ENCODE measurements at regions not wholly inside any gene's neighbourhood (a gene's known extent, or its start where the extent isn't known, plus 50 kb on each side); places are given as distances from the start of the nearest gene placed in this dataset.

DNA sequence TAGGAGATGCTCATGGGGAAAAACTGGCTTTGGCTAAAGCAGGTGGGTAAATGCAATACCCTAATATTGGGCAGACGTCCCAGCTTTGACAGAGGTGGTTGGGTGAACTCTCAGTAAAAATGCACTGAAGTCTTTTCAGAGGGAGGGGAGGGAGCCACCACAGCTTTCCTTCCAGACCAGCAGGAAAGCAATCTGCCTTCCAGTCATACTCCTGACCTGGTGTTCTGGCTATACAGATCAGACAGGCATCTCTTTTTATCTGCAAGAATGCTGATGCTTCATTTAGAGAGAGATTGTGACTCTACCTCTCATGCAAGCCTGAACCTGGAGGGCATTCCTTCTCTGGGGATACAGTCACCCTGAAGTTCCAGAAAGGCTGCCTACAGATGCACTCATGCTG lies 52.6 kb upstream of the ICA1 start:
- TF ChIP-seq, protein P1, sequence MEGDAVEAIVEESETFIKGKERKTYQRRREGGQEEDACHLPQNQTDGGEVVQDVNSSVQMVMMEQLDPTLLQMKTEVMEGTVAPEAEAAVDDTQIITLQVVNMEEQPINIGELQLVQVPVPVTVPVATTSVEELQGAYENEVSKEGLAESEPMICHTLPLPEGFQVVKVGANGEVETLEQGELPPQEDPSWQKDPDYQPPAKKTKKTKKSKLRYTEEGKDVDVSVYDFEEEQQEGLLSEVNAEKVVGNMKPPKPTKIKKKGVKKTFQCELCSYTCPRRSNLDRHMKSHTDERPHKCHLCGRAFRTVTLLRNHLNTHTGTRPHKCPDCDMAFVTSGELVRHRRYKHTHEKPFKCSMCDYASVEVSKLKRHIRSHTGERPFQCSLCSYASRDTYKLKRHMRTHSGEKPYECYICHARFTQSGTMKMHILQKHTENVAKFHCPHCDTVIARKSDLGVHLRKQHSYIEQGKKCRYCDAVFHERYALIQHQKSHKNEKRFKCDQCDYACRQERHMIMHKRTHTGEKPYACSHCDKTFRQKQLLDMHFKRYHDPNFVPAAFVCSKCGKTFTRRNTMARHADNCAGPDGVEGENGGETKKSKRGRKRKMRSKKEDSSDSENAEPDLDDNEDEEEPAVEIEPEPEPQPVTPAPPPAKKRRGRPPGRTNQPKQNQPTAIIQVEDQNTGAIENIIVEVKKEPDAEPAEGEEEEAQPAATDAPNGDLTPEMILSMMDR (IDR thresholded peaks at IDR 0.05; ENCODE audit: insufficient read depth, low read length, poor library complexity, severe bottlenecking): no peak
- DNase-seq (ENCODE audit: low read depth): no peak
- no peak overlapping the region for H3K4me3 ChIP-seq (ENCODE audit: low read depth, low read length)

GRCh38 chr7:8319115-8319514 lies 57.1 kb upstream of the ICA1 start:
- no peak for DNase-seq (ENCODE audit: low read depth)
- no peaks in the 10 kb centered on the region for H3K36me3 ChIP-seq (ENCODE audit: control insufficient read depth, insufficient read depth, low read length)
- TF ChIP-seq, protein P1 (IDR thresholded peaks at IDR 0.05; ENCODE audit: insufficient read depth, low read length, poor library complexity, severe bottlenecking): no peak
- H3K4me3 ChIP-seq (ENCODE audit: low read depth, low read length): no peak overlapping the region
- H3K27me3 ChIP-seq (ENCODE audit: control insufficient read depth, insufficient read depth, low read length): peaks cover 2% of the 10 kb centered on the region

More for the DNA sequence above, 52.6 kb upstream of the ICA1 start:
- no peaks in the 10 kb centered on the region for H3K36me3 ChIP-seq (ENCODE audit: control insufficient read depth, insufficient read depth, low read length)
- H3K27me3 ChIP-seq (ENCODE audit: control insufficient read depth, insufficient read depth, low read length): peaks cover 2% of the 10 kb centered on the region

- H3K27me3 ChIP-seq (ENCODE audit: control insufficient read depth, insufficient read depth, low read length): peaks cover 2% of the 10 kb centered on the region
- TF ChIP-seq, protein P1 (IDR thresholded peaks at IDR 0.05; ENCODE audit: insufficient read depth, low read length, poor library complexity, severe bottlenecking): no peak
- no peaks in the 10 kb centered on the region for H3K36me3 ChIP-seq (ENCODE audit: control insufficient read depth, insufficient read depth, low read length)
- no peak for DNase-seq (ENCODE audit: low read depth)
- no peak overlapping the region for H3K4me3 ChIP-seq (ENCODE audit: low read depth, low read length)
Measured at GRCh38 chr7:8320174-8320573, 58.2 kb upstream of the ICA1 start.

- TF ChIP-seq, protein P1 (IDR thresholded peaks at IDR 0.05; ENCODE audit: insufficient read depth, low read length, poor library complexity, severe bottlenecking): no peak
- no peaks in the 10 kb centered on the region for H3K27me3 ChIP-seq (ENCODE audit: control insufficient read depth, insufficient read depth, low read length)
- H3K36me3 ChIP-seq (ENCODE audit: control insufficient read depth, insufficient read depth, low read length): no peaks in the 10 kb centered on the region
- no peak overlapping the region for H3K4me3 ChIP-seq (ENCODE audit: low read depth, low read length)
- no peak for DNase-seq (ENCODE audit: low read depth)
Measured at GRCh38 chr7:8321312-8321711, 59.3 kb upstream of the ICA1 start.

DNA sequence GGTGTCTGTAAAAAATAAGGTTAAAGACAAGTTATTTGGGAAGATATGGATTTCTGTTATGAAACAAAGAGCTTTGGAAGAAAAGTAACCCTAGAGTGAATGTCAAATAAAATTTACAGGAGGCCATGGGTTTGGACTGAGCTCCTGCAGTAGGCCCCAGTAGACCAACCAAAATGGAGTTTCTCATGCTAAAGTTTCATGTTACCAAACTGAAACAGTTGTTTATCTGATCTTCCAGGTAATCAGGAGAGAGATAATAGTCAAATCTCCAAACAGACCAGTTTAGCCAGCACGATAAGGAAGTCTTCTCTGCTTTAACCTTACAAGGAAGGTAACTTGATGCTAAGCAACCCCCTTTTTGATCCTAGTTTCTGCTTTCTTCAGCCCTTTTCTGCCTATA lies 60.7 kb upstream of the ICA1 start:
- TF ChIP-seq, protein P1 (IDR thresholded peaks at IDR 0.05; ENCODE audit: insufficient read depth, low read length, poor library complexity, severe bottlenecking): no peak
- DNase-seq (ENCODE audit: low read depth): no peak
- no peaks in the 10 kb centered on the region for H3K36me3 ChIP-seq (ENCODE audit: control insufficient read depth, insufficient read depth, low read length)
- no peaks in the 10 kb centered on the region for H3K27me3 ChIP-seq (ENCODE audit: control insufficient read depth, insufficient read depth, low read length)
- H3K4me3 ChIP-seq (ENCODE audit: low read depth, low read length): no peak overlapping the region

DNA sequence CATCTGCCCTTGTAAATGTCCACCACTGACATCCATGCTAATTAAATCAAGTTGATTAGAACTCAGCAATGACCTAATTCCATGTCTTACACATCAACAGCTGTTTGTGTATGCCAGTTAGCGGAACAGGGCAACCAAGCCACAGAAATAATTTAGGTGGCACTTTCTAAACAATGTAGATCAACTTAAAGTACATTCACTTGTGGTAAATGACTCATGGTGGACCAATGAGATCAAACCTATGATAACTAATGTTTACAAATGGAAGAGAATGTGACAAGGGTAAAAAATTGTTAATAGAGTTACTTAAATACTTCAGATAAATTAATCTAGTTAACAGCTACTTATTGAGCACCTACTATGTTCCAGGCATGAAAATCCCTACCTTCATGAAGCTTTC lies 63.1 kb upstream of the ICA1 start:
- no peaks in the 10 kb centered on the region for H3K27me3 ChIP-seq (ENCODE audit: control insufficient read depth, insufficient read depth, low read length)
- H3K4me3 ChIP-seq (ENCODE audit: low read depth, low read length): no peak overlapping the region
- H3K36me3 ChIP-seq (ENCODE audit: control insufficient read depth, insufficient read depth, low read length): no peaks in the 10 kb centered on the region
- TF ChIP-seq, protein P1 (IDR thresholded peaks at IDR 0.05; ENCODE audit: insufficient read depth, low read length, poor library complexity, severe bottlenecking): no peak
- no peak for DNase-seq (ENCODE audit: low read depth)
